ENCODE measurements at regions not wholly inside any gene's neighbourhood (a gene's known extent, or its start where the extent isn't known, plus 50 kb on each side); places are given as distances from the start of the nearest gene placed in this dataset.

GRCh38 chr2:129133692-129134641 lies 815.3 kb upstream of the HS6ST1 start:
- DNase-seq (ENCODE audit: low read depth), result no peak
- H3K4me3 ChIP-seq (ENCODE audit: low read depth, low read length), result no peak overlapping the region
- TF ChIP-seq, protein P1, sequence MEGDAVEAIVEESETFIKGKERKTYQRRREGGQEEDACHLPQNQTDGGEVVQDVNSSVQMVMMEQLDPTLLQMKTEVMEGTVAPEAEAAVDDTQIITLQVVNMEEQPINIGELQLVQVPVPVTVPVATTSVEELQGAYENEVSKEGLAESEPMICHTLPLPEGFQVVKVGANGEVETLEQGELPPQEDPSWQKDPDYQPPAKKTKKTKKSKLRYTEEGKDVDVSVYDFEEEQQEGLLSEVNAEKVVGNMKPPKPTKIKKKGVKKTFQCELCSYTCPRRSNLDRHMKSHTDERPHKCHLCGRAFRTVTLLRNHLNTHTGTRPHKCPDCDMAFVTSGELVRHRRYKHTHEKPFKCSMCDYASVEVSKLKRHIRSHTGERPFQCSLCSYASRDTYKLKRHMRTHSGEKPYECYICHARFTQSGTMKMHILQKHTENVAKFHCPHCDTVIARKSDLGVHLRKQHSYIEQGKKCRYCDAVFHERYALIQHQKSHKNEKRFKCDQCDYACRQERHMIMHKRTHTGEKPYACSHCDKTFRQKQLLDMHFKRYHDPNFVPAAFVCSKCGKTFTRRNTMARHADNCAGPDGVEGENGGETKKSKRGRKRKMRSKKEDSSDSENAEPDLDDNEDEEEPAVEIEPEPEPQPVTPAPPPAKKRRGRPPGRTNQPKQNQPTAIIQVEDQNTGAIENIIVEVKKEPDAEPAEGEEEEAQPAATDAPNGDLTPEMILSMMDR (conservative IDR thresholded peaks at IDR 0.05; ENCODE audit: low read depth, low read length), result no peak

DNA sequence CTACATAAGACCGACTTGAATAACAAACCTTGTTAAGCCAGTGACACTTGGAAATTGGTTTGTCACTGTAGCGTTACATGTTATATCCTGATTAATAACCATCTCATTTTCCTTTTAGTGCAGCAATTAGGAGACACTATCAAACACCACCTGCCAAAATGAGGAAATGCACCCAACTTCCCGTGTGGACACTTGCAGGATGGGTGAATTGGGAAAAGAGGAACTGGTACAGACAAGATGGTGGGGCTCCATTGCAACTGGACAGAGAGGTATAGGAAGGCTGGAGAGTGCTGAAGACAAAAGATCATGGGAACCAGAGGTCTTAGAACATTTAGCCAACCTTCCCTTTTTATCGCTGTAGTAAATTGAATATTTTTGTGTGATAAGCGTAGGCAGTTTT lies 816.3 kb upstream of the HS6ST1 start:
- no peak overlapping the region for H3K4me3 ChIP-seq (ENCODE audit: low read depth, low read length)

DNA sequence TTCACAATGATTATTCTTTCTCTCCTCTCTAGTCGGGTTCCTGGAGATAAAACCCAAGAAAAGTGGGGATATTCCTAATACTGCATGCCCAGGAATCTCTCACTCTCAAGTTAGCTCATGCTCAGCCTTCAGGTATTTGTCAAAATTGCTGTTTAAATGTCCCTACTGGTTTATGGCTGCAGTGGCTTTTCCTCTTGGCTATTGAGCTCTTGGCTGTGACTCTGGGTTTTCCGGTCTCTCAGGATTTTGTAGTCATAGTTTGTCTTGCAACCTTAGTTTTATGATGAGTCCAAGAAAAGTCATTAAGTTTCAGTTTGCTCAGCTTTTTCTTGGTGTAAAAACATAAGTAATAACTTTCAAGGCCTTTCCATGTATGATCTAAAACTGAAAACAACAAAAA lies 820.7 kb upstream of the HS6ST1 start:
- TF ChIP-seq, protein P1 (conservative IDR thresholded peaks at IDR 0.05; ENCODE audit: low read depth, low read length), result no peak
- no peak for DNase-seq (ENCODE audit: low read depth)
- no peak overlapping the region for H3K4me3 ChIP-seq (ENCODE audit: low read depth, low read length)

More for the DNA sequence above, 816.3 kb upstream of the HS6ST1 start:
- DNase-seq (ENCODE audit: low read depth), result no peak
- TF ChIP-seq, protein P1 (conservative IDR thresholded peaks at IDR 0.05; ENCODE audit: low read depth, low read length), result no peak

DNA sequence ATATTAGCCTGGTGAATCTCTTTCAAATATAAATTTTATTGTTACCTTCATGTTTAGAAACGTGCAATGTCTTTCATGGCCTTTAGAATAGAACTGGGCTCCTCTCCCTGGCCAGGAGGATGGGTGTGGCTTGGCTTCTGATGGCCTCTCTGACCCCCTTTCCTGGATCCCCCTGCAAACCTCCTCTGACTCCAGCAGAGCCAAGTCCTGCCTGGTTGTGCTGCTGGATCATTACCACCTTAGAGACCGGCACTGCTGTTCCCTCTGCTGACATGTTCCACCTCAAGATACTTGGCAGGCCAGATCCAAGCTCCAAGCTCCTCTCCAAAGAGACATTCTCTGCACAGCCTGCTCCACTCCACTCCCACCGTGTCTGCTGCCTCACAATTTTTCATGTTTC lies 823.8 kb upstream of the HS6ST1 start:
- DNase-seq (ENCODE audit: low read depth), result no peak
- TF ChIP-seq, protein P1 (conservative IDR thresholded peaks at IDR 0.05; ENCODE audit: low read depth, low read length), result no peak
- H3K4me3 ChIP-seq (ENCODE audit: low read depth, low read length), result no peak overlapping the region

GRCh38 chr2:129144082-129144791 lies 825.6 kb upstream of the HS6ST1 start:
- no peak overlapping the region for H3K4me3 ChIP-seq (ENCODE audit: low read depth, low read length)
- TF ChIP-seq, protein P1 (conservative IDR thresholded peaks at IDR 0.05; ENCODE audit: low read depth, low read length), result no peak
- no peak for DNase-seq (ENCODE audit: low read depth)

DNA sequence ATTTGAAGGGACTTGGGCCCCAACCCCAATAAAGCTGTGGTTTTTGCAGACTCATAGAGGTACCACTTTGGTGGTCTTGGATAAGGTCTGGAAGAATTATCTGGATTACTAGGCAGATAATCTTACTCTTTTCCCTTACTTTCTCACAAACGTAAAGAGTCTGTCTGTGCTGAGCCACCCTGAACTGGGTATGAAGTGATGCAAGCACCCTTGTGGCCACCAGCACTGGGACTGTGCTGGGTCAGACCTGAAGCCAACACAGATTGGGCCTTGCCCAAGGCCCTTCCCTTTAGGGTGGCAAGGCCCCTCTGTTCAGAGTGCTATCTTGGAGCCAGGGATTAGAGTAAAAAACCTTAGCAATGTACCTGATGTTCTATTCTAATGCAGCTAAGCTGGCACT lies 827.0 kb upstream of the RAB6C start:
- no peak for DNase-seq (ENCODE audit: low read depth)
- TF ChIP-seq, protein P1 (conservative IDR thresholded peaks at IDR 0.05; ENCODE audit: low read depth, low read length), result no peak
- no peak overlapping the region for H3K4me3 ChIP-seq (ENCODE audit: low read depth, low read length)

All from choroid plexus epithelial cell (primary cell).